GM23338 (cell line): ENCODE measurements at regions not wholly inside any gene's neighbourhood (a gene's known extent, or its start where the extent isn't known, plus 50 kb on each side); places are given as distances from the start of the nearest gene placed in this dataset.

ENCODE experiments used
- ZNF331 ChIP-seq: fragments of 250-450 bp; sonication (Bioruptor Pico); IDR thresholded peaks from 2 replicates; pipeline ENCODE4 v1.5.0; 2020; ENCODE audit warnings: low read depth, mild to moderate bottlenecking, moderate library complexity
- TF ChIP-seq, protein P1 (sequence below), 2 experiments: fragments of 200-600 bp in 1 of 2; sonication (generic) in 1 of 2; conservative IDR thresholded peaks; 2 replicates each; pipeline versions ENCODE4 v1.5.1 to v1.6.1; 2016 to 2017; ENCODE audit warnings: antibody characterized with exemption in 2 of 2, low read depth in 2 of 2, mild to moderate bottlenecking in 2 of 2, moderate library complexity in 1 of 2

GRCh38 chr4:132382243-132382642 is 766.9 kb upstream of the PCDH10 start:
- TF ChIP-seq, protein P1, sequence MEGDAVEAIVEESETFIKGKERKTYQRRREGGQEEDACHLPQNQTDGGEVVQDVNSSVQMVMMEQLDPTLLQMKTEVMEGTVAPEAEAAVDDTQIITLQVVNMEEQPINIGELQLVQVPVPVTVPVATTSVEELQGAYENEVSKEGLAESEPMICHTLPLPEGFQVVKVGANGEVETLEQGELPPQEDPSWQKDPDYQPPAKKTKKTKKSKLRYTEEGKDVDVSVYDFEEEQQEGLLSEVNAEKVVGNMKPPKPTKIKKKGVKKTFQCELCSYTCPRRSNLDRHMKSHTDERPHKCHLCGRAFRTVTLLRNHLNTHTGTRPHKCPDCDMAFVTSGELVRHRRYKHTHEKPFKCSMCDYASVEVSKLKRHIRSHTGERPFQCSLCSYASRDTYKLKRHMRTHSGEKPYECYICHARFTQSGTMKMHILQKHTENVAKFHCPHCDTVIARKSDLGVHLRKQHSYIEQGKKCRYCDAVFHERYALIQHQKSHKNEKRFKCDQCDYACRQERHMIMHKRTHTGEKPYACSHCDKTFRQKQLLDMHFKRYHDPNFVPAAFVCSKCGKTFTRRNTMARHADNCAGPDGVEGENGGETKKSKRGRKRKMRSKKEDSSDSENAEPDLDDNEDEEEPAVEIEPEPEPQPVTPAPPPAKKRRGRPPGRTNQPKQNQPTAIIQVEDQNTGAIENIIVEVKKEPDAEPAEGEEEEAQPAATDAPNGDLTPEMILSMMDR (conservative IDR thresholded peaks at IDR 0.05; ENCODE audit: low read depth in 2 of 2): no peak
- no peak for TF ChIP-seq ZNF331
